H9 (cell line): ENCODE measurements at regions not wholly inside any gene's neighbourhood (a gene's known extent, or its start where the extent isn't known, plus 50 kb on each side); places are given as distances from the start of the nearest gene placed in this dataset.

Experiments
- DNase-seq: peaks from one replicate; pipeline ENCODE4 v3.0.0-alpha.2; 2017
- H2AFZ ChIP-seq: one replicate; pipeline ENCODE4 v1.6.1; 2013; ENCODE audit warnings: mild to moderate bottlenecking, low read length, control low read depth, moderate library complexity
- H2AK5ac ChIP-seq: 2 replicates; pipeline ENCODE4 v1.6.1; 2013; ENCODE audit warnings: low read length, control low read depth, mixed read lengths; ENCODE audit not compliant: insufficient read length
- H2BK120ac ChIP-seq: one replicate; pipeline ENCODE4 v1.6.1; 2013; ENCODE audit warnings: low read depth, mild to moderate bottlenecking, low read length, control low read depth, inconsistent platforms; ENCODE audit not compliant: poor library complexity, severe bottlenecking
- H2BK12ac ChIP-seq: 2 replicates; pipeline ENCODE4 v1.6.1; 2013; ENCODE audit warnings: low read length, control low read depth, mixed read lengths, low read depth; ENCODE audit not compliant: insufficient read length
- H2BK15ac ChIP-seq: 2 replicates; pipeline ENCODE4 v1.6.1; 2013; ENCODE audit warnings: low read depth, low read length, control low read depth
- H2BK20ac ChIP-seq: one replicate; pipeline ENCODE4 v1.6.1; 2013; ENCODE audit warnings: low read depth, mild to moderate bottlenecking, low read length, control low read depth, inconsistent platforms; ENCODE audit not compliant: poor library complexity, severe bottlenecking
- H2BK5ac ChIP-seq: 2 replicates; pipeline ENCODE4 v1.6.1; 2013; ENCODE audit warnings: low read length, control low read depth, mixed read lengths; ENCODE audit not compliant: insufficient read length
- H3K14ac ChIP-seq: 2 replicates; pipeline ENCODE4 v1.6.1; 2013; ENCODE audit warnings: low read length, control low read depth; ENCODE audit not compliant: insufficient read depth
- H3K18ac ChIP-seq: 2 replicates; pipeline ENCODE4 v1.6.1; 2013; ENCODE audit warnings: low read depth, mild to moderate bottlenecking, mixed read lengths, low read length, control low read depth; ENCODE audit not compliant: insufficient read length
- H3K23ac ChIP-seq: 2 replicates; pipeline ENCODE4 v1.6.1; 2013; ENCODE audit warnings: low read length, control low read depth, mixed read lengths, low read depth; ENCODE audit not compliant: insufficient read length
- H3K23me2 ChIP-seq: 2 replicates; pipeline ENCODE4 v1.6.1; 2013; ENCODE audit warnings: low read depth, mild to moderate bottlenecking, mixed read lengths, low read length, control low read depth; ENCODE audit not compliant: insufficient read length, poor library complexity, severe bottlenecking
- H3K27ac ChIP-seq: 2 replicates; pipeline ENCODE4 v1.5.1; 2013; ENCODE audit warnings: low read length, control low read depth, mixed read lengths, low read depth; ENCODE audit not compliant: insufficient read length
- H3K27me3 ChIP-seq: 2 replicates; pipeline ENCODE4 v1.6.1; 2013; ENCODE audit warnings: low read length, control low read depth, inconsistent platforms; ENCODE audit not compliant: insufficient read depth
- H3K4ac ChIP-seq: 2 replicates; pipeline ENCODE4 v1.6.1; 2013; ENCODE audit warnings: low read depth, mild to moderate bottlenecking, control low read depth, inconsistent platforms, low read length, moderate library complexity
- H3K4me1 ChIP-seq: 2 replicates; pipeline ENCODE4 v1.6.1; 2013; ENCODE audit warnings: low read length, control low read depth, inconsistent platforms; ENCODE audit not compliant: insufficient read depth
- H3K4me2 ChIP-seq: 2 replicates; pipeline ENCODE4 v1.6.1; 2013; ENCODE audit warnings: low read length, control low read depth, mixed read lengths; ENCODE audit not compliant: insufficient read length, insufficient read depth
- H3K56ac ChIP-seq: 2 replicates; pipeline ENCODE4 v1.6.1; 2013; ENCODE audit warnings: low read depth, mild to moderate bottlenecking, mixed read lengths, low read length, control low read depth; ENCODE audit not compliant: insufficient read length
- H3K79me1 ChIP-seq: 2 replicates; pipeline ENCODE4 v1.6.1; 2013; ENCODE audit warnings: low read depth, mild to moderate bottlenecking, moderate library complexity, low read length, control low read depth, inconsistent platforms; ENCODE audit not compliant: insufficient read depth, poor library complexity, severe bottlenecking
- H3K79me2 ChIP-seq: 2 replicates; pipeline ENCODE4 v1.6.1; 2013; ENCODE audit warnings: low read length, control low read depth, inconsistent platforms; ENCODE audit not compliant: insufficient read depth
- H3K9ac ChIP-seq: 2 replicates; pipeline ENCODE4 v1.6.1; 2013; ENCODE audit warnings: low read length, control low read depth, mixed read lengths; ENCODE audit not compliant: insufficient read length; ENCODE audit errors: extremely low read depth
- H3K9me3 ChIP-seq: one replicate; pipeline ENCODE4 v1.6.1; 2013; ENCODE audit warnings: low read depth, low read length, inconsistent platforms; ENCODE audit not compliant: control insufficient read depth
- H3T11ph ChIP-seq: one replicate; pipeline ENCODE4 v1.6.1; 2013; ENCODE audit warnings: mild to moderate bottlenecking, low read length, control low read depth, inconsistent platforms
- H4K20me1 ChIP-seq: one replicate; pipeline ENCODE4 v1.6.1; 2013; ENCODE audit not compliant: control insufficient read depth, insufficient read length, insufficient read depth
- H4K5ac ChIP-seq: 2 replicates; pipeline ENCODE4 v1.6.1; 2013; ENCODE audit warnings: low read depth, mild to moderate bottlenecking, mixed read lengths, low read length, control low read depth; ENCODE audit not compliant: insufficient read length
- H4K8ac ChIP-seq: replicated peaks from 2 replicates; pipeline ENCODE4 v1.6.1; 2013; ENCODE audit warnings: low read length, control low read depth, mixed read lengths, low read depth; ENCODE audit not compliant: insufficient read length
- H4K91ac ChIP-seq: 2 replicates; pipeline ENCODE4 v1.6.1; 2013; ENCODE audit warnings: low read depth, mild to moderate bottlenecking, moderate library complexity, mixed read lengths, low read length, control low read depth; ENCODE audit not compliant: insufficient read length
- H3K27ac Mint-ChIP-seq, 3 experiments: 2 replicates in 2 of 3; 3 replicates in 1 of 3; pipeline ENCODE4 v1.8.0; 2020 to 2021; ENCODE audit warnings: mixed read lengths in 3 of 3, mild to moderate bottlenecking in 1 of 3, moderate library complexity in 1 of 3
- H3K27me3 Mint-ChIP-seq: 2 replicates; pipeline ENCODE4 v1.8.0; 2021; ENCODE audit warnings: low read depth, mild to moderate bottlenecking, moderate library complexity, mixed read lengths
- H3K36me3 Mint-ChIP-seq, 3 experiments: 2 replicates in 2 of 3; 3 replicates in 1 of 3; pipeline ENCODE4 v1.8.0; 2020 to 2021; ENCODE audit warnings: low read depth in 3 of 3, mixed read lengths in 3 of 3; ENCODE audit not compliant: insufficient read depth in 1 of 3
- H3K4me1 Mint-ChIP-seq, 2 experiments: 2 replicates each; pipeline ENCODE4 v1.8.0; 2020; ENCODE audit warnings: mixed read lengths in 2 of 2
- H3K4me3 Mint-ChIP-seq, 2 experiments: 2 replicates in 1 of 2; 3 replicates in 1 of 2; pipeline ENCODE4 v1.8.0; 2020 to 2021; ENCODE audit warnings: mild to moderate bottlenecking in 2 of 2, mixed read lengths in 2 of 2, moderate library complexity in 1 of 2
- H3K9me3 Mint-ChIP-seq, 2 experiments: 2 replicates in 1 of 2; 3 replicates in 1 of 2; pipeline ENCODE4 v1.8.0; 2020; ENCODE audit warnings: mild to moderate bottlenecking in 2 of 2, mixed read lengths in 2 of 2, moderate library complexity in 1 of 2
- CTCF ChIP-seq: fragments of 200-600 bp; sonication (generic); conservative IDR thresholded peaks from 3 replicates; pipeline ENCODE4 v1.8.0; 2021; ENCODE audit warnings: antibody characterized with exemption, mild to moderate bottlenecking
- WGBS: extraction: QIAGEN DNeasy Blood & Tissue Kit; methylation state at CpG from one replicate; pipeline ENCODE4 v1.1.7; 2013; ENCODE audit warnings: missing lambda C conversion rate, low lambda C conversion rate, mixed read lengths; ENCODE audit not compliant: insufficient read length; ENCODE audit errors: extremely low coverage; 5-methylcytosine and 5-hydroxymethylcytosine counted together

- peaks cover 2% of the 10 kb centered on the region for H3K27me3 Mint-ChIP-seq
- WGBS = no CpG with 5 or more reads among the region's 10 CpGs
- peaks cover 5% of the 10 kb centered on the region in 2 experiments for H3K4me1 Mint-ChIP-seq
Observed at GRCh38 chr14:98858561-98858960, 413.4 kb downstream of the BCL11B start.

More at GRCh38 chr14:98858561-98858960, 413.4 kb downstream of the BCL11B start:
- Histone ChIP-seq H4K91ac (no peak overlapping the region), H3K14ac (no peak overlapping the region), H2BK15ac (no peak overlapping the region), H3K27ac (no peak overlapping the region), H2BK120ac (no peak overlapping the region), H3K23ac (no peak overlapping the region), H3K79me2 (no peaks in the 10 kb centered on the region), H3K23me2 (no peaks in the 10 kb centered on the region), H3K9ac (no peak overlapping the region), H3K18ac (no peak overlapping the region), H3T11ph (no peak overlapping the region), H4K5ac (no peak overlapping the region), H2BK12ac (no peak overlapping the region), H3K9me3 (no peaks in the 10 kb centered on the region), H2AFZ (no peak overlapping the region), H4K8ac (no peak overlapping the region), H3K27me3 (no peaks in the 10 kb centered on the region), H3K4me1 (no peaks in the 10 kb centered on the region), H4K20me1 (no peaks in the 10 kb centered on the region), H2BK5ac (no peak overlapping the region), H3K79me1 (no peaks in the 10 kb centered on the region), H3K56ac (no peak overlapping the region), H3K4ac (no peak overlapping the region), H2BK20ac (no peak overlapping the region), H3K4me2 (no peak overlapping the region), H2AK5ac (no peak overlapping the region)
- H3K9me3 Mint-ChIP-seq = peaks cover 0 to 4% of the 10 kb centered on the region in 2 experiments; a peak in 3 of 5 replicates
- DNase-seq = no peak
- H3K4me3 Mint-ChIP-seq = no peak overlapping the region
- no peak overlapping the region for H3K27ac Mint-ChIP-seq
- H3K36me3 Mint-ChIP-seq = no peaks in the 10 kb centered on the region
- TF ChIP-seq CTCF = no peak
